HCT116 (cell line): ENCODE measurements at regions not wholly inside any gene's neighbourhood (a gene's known extent, or its start where the extent isn't known, plus 50 kb on each side); places are given as distances from the start of the nearest gene placed in this dataset.

Experiments
- ATAC-seq: fragments of 200-7000 bp; cut with Tn5 transposase; 2 replicates; pipeline ENCODE4 v1.9.1; 2020; ENCODE audit warnings: mild to moderate bottlenecking, moderate library complexity
- BruUV-seq: library from RNA; stranded (reverse); fragments of 400-500 nt; replicated peaks from 2 replicates; lab custom pipeline; 2021; lab: Mats Ljungman, UMichigan
- CTCF ChIA-PET: fragments of 300-600 bp; sonication (Branson Sonifier 250); formaldehyde crosslinking; loops from one replicate; lab custom pipeline; 2021; ENCODE audit warnings: antibody characterized with exemption; lab: Charles Lee
- POLR2A ChIA-PET: fragments of 300-600, 350-600 bp; sonication (Branson Sonifier 250); formaldehyde crosslinking; loops from one replicate; lab custom pipeline; 2021; ENCODE audit warnings: antibody characterized with exemption; lab: Charles Lee
- RAD21 ChIA-PET, 2 experiments: fragments of 300-600 bp; sonication (Branson Sonifier 250); formaldehyde crosslinking; loops; one replicate each; lab custom pipeline; 2023; ENCODE audit warnings: low total read pairs in 2 of 2; ENCODE audit not compliant: uncharacterized antibody in 2 of 2, unreplicated experiment in 2 of 2, low non-redundant PET in 1 of 2; lab: Charles Lee
- DNase-seq: peaks from one replicate; pipeline ENCODE4 v3.0.0-alpha.2; 2010; ENCODE audit warnings: low read depth, low spot score
- H2AFZ ChIP-seq: fragments of 200-600 bp; shearing (Covaris generic), sonication (generic); 2 replicates; pipeline ENCODE4 v1.6.1; 2017; ENCODE audit warnings: low read depth, mixed run types, mixed read lengths, antibody characterized with exemption, low read length; ENCODE audit not compliant: poor library complexity, severe bottlenecking
- H3K27ac ChIP-seq: 2 replicates; pipeline ENCODE4 v1.5.1; 2012; ENCODE audit warnings: low read depth, low read length
- H3K27me3 ChIP-seq: fragments of 200-600 bp; sonication (generic); 2 replicates; pipeline ENCODE4 v1.6.1; 2016; ENCODE audit warnings: mixed run types, low read length, mixed read lengths; ENCODE audit not compliant: insufficient read depth
- H3K36me3 ChIP-seq, 2 experiments: fragments of 200-500 bp in 1 of 2; fragments of 200-600 bp in 1 of 2; sonication (Bioruptor generic) in 1 of 2; sonication (generic) in 1 of 2; 2 replicates each; pipeline versions ENCODE4 v1.5.1 to v1.6.1; 2014 to 2016; ENCODE audit warnings: low read length in 2 of 2, inconsistent platforms in 1 of 2, mixed read lengths in 1 of 2, mixed run types in 1 of 2; ENCODE audit not compliant: insufficient read depth in 2 of 2, control insufficient read depth in 1 of 2
- H3K4me1 ChIP-seq, 2 experiments: fragments of 200-600 bp in 1 of 2; sonication (generic) in 1 of 2; 2 replicates each; pipeline versions ENCODE4 v1.5.1 to v1.6.1; 2012 to 2017; ENCODE audit warnings: low read length in 2 of 2, inconsistent platforms in 1 of 2, mild to moderate bottlenecking in 1 of 2, mixed read lengths in 1 of 2, mixed run types in 1 of 2, moderate library complexity in 1 of 2; ENCODE audit not compliant: insufficient read depth in 2 of 2, control insufficient read depth in 1 of 2
- H3K4me2 ChIP-seq: fragments of 200-600 bp; sonication (generic); 2 replicates; pipeline ENCODE4 v1.6.1; 2017; ENCODE audit warnings: mixed run types, low read length, mixed read lengths
- H3K4me3 ChIP-seq, 2 experiments: fragments of 200-600 bp in 1 of 2; sonication (generic) in 1 of 2; replicated peaks in 1 of 2; 2 replicates each; pipeline ENCODE4 v1.5.1; 2011 to 2016; ENCODE audit warnings: low read length in 2 of 2, control low read depth in 1 of 2, low read depth in 1 of 2, mild to moderate bottlenecking in 1 of 2, mixed read lengths in 1 of 2, mixed run types in 1 of 2
- H3K79me2 ChIP-seq: fragments of 200-600 bp; sonication (generic); 2 replicates; pipeline ENCODE4 v1.6.1; 2017; ENCODE audit warnings: mild to moderate bottlenecking, mixed run types, low read length, moderate library complexity, mixed read lengths; ENCODE audit not compliant: insufficient read depth
- H3K9ac ChIP-seq: fragments of 200-600 bp; sonication (generic); 2 replicates; pipeline ENCODE4 v1.6.1; 2016; ENCODE audit warnings: low read length, mixed read lengths
- H3K9me2 ChIP-seq: fragments of 200-600 bp; sonication (generic), shearing (Covaris generic); 2 replicates; pipeline ENCODE4 v1.6.1; 2017; ENCODE audit warnings: mixed run types, mild to moderate bottlenecking, moderate library complexity; ENCODE audit not compliant: insufficient read depth
- H3K9me3 ChIP-seq, 2 experiments: fragments of 200-500 bp in 1 of 2; fragments of 200-600 bp in 1 of 2; sonication (Bioruptor generic) in 1 of 2; sonication (generic) in 1 of 2; 2 replicates each; pipeline ENCODE4 v1.6.1; 2014 to 2017; ENCODE audit warnings: low read length in 2 of 2, mixed read lengths in 2 of 2, inconsistent platforms in 1 of 2, low read depth in 1 of 2, mild to moderate bottlenecking in 1 of 2, mixed run types in 1 of 2, moderate library complexity in 1 of 2; ENCODE audit not compliant: control insufficient read depth in 1 of 2, insufficient read depth in 1 of 2
- H4K20me1 ChIP-seq: fragments of 200-600 bp; sonication (generic), shearing (Covaris generic); 2 replicates; pipeline ENCODE4 v1.6.1; 2017; ENCODE audit warnings: mixed run types, mild to moderate bottlenecking, moderate library complexity; ENCODE audit not compliant: insufficient read depth
- ATF3 ChIP-seq: IDR thresholded peaks from 2 replicates; pipeline ENCODE4 v1.6.1; 2012
- CEBPB ChIP-seq: IDR thresholded peaks from 2 replicates; pipeline ENCODE4 v1.6.1; 2012; ENCODE audit warnings: low read depth
- EZH2 ChIP-seq: fragments of 200-600 bp; sonication (generic); IDR thresholded peaks from 2 replicates; pipeline ENCODE4 v1.6.1; 2017; ENCODE audit warnings: antibody characterized with exemption, mixed run types
- EZH2phosphoT487 ChIP-seq: fragments of 200-600 bp; IDR thresholded peaks from 2 replicates; pipeline ENCODE4 v1.6.1; 2018; ENCODE audit warnings: antibody characterized with exemption, borderline replicate concordance
- FOSL1 ChIP-seq: IDR thresholded peaks from 2 replicates; pipeline ENCODE4 v1.6.1; 2012; ENCODE audit warnings: low read depth
- POLR2A ChIP-seq: IDR thresholded peaks from 2 replicates; pipeline ENCODE4 v1.7.0; 2011; ENCODE audit warnings: borderline replicate concordance; ENCODE audit not compliant: insufficient read depth, insufficient read length; ENCODE audit errors: extremely low read depth
- POLR2AphosphoS5 ChIP-seq: IDR thresholded peaks from 2 replicates; pipeline ENCODE4 v1.6.1; 2011; ENCODE audit warnings: mild to moderate bottlenecking, low read depth, low read length, moderate library complexity
- SIN3A ChIP-seq: IDR thresholded peaks from 2 replicates; pipeline ENCODE4 v1.6.1; 2012; ENCODE audit warnings: low read depth
- YY1 ChIP-seq: IDR thresholded peaks from 2 replicates; pipeline ENCODE4 v1.6.1; 2011; ENCODE audit warnings: low read length, low read depth, moderate library complexity, mild to moderate bottlenecking; ENCODE audit not compliant: insufficient replicate concordance; ENCODE audit errors: extremely low read depth
- ZFX ChIP-seq: fragments of 450-650 bp; IDR thresholded peaks from 2 replicates; pipeline ENCODE4 v1.6.1; 2017
- ZNF274 ChIP-seq: fragments of 200-500 bp; sonication (Bioruptor generic); IDR thresholded peaks from 2 replicates; pipeline ENCODE4 v1.6.1; 2014; ENCODE audit warnings: mild to moderate bottlenecking, low read depth, low read length, inconsistent platforms
- intact Hi-C: fragments of 100-400 bp; cut with micrococcal nuclease; formaldehyde crosslinking; loops from 2 replicates; pipeline ENCODE4 v1.10.0; 2022
- TF ChIP-seq, protein P1 (sequence below): IDR thresholded peaks from 2 replicates; pipeline ENCODE4 v1.6.1; 2012

GRCh38 chr13:53513226-53513625 is 484.6 kb downstream of the OLFM4 start:
- H4K20me1 ChIP-seq = no peaks in the 10 kb centered on the region
- H2AFZ ChIP-seq = no peak overlapping the region
- ChIA-PET RAD21 (no interaction called here), CTCF (no interaction called here), POLR2A (no interaction called here)
- no peak for TF ChIP-seq SIN3A
- no peak for TF ChIP-seq EZH2phosphoT487
- TF ChIP-seq, protein P1, sequence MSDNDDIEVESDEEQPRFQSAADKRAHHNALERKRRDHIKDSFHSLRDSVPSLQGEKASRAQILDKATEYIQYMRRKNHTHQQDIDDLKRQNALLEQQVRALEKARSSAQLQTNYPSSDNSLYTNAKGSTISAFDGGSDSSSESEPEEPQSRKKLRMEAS = no peak
- no peak for TF ChIP-seq ATF3
- no peaks in the 10 kb centered on the region for H3K27me3 ChIP-seq
- H3K9me2 ChIP-seq = no peaks in the 10 kb centered on the region
- H3K9me3 ChIP-seq = peaks cover 9 to 26% of the 10 kb centered on the region in 2 experiments; a peak in 3 of 4 replicates
- ATAC-seq (no peak), DNase-seq (no peak)
- no peak overlapping the region for H3K27ac ChIP-seq
- no peaks in the 10 kb centered on the region for H3K36me3 ChIP-seq
- intact Hi-C loops = no loop called here
- H3K9ac ChIP-seq = no peak overlapping the region
- H3K4me1 ChIP-seq = no peaks in the 10 kb centered on the region
- H3K4me3 ChIP-seq = no peak overlapping the region
- no TSS peak for BruUV-seq
- H3K4me2 ChIP-seq = no peak overlapping the region
- H3K79me2 ChIP-seq = no peaks in the 10 kb centered on the region

DNA sequence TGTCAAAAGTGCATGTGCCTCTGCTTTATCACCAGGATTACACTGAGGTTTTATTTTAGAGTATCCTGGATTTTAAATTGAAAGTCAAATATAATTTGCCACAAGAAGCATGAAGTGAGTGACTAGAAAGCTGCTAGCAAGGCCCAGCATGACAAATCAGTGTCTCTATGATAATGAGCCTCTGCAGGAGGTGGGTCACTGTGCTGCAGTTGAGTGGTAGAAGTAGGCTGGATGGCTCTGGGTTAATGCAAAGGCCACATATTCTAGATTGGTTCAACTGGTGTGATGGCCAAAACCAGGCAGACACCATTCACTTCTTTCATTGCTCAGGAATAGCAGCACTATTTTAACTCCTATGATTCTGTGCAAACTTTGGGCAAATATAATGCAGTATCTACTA is 491.5 kb downstream of the OLFM4 start:
- Histone ChIP-seq H3K27ac (no peak overlapping the region), H3K4me2 (no peak overlapping the region), H3K9ac (no peak overlapping the region), H2AFZ (no peak overlapping the region), H3K79me2 (no peaks in the 10 kb centered on the region), H3K36me3 (no peaks in the 10 kb centered on the region), H4K20me1 (no peaks in the 10 kb centered on the region), H3K9me3 (peaks cover 19 to 20% of the 10 kb centered on the region in 2 experiments; a peak in 2 of 4 replicates), H3K4me1 (no peaks in the 10 kb centered on the region), H3K4me3 (no peak overlapping the region), H3K27me3 (no peaks in the 10 kb centered on the region), H3K9me2 (no peaks in the 10 kb centered on the region)
- DNase-seq (no peak), ATAC-seq (no peak)
- intact Hi-C loops = no loop called here
- TF ChIP-seq ATF3 (no peak), EZH2phosphoT487 (no peak), POLR2AphosphoS5 (no peak), POLR2A (no peak), FOSL1 (no peak), CEBPB (no peak), SIN3A (no peak), ZFX (no peak), EZH2 (no peak), YY1 (no peak), ZNF274 (no peak)
- TF ChIP-seq, protein P1 = no peak
- POLR2A ChIA-PET = no interaction called here
- RAD21 ChIA-PET = no interaction called here
- CTCF ChIA-PET = no interaction called here
- BruUV-seq = no TSS peak
